ENCODE measurements at regions not wholly inside any gene's neighbourhood (a gene's known extent, or its start where the extent isn't known, plus 50 kb on each side); places are given as distances from the start of the nearest gene placed in this dataset.
"Not testable (repeated sequence)": the region's sequence is repeated elsewhere in the genome, so short reads cannot be mapped to it uniquely, and the experiment has no call there.

DNA sequence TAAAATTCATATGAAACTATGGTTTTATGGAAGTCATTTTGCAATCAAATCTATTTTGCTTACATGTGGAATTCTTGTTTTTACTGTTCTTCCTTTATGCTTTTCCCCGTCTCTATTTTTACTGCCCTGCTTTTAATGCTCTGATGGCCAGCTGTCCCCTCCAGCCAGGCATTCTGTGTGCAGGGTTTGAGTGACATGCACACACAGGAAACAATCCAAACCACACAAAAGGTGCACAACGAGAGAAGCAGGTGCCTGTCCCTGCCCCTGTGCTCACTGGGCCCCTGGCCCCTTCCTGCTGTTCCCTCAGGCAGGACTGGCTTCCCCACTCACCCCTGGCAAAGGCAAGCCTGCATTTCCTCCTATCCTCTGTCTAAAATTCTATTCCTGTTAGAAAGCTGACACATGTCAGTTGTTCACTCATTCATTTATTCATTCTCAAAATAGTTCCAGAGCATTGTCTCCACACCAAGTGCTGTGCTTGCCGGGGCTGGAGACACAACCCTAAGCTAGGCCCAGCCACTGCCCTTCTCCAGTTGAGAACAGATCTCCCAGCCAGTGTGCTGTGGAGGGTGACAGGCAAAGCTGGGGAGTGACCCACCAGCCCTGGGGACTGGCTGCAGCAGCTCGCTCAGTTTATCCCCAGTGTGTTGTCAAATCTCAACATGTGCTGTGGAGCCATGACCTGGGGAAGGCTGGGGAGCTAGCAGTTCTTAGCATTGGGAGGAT lies 346.3 kb downstream of the FBXW7 start:
- no peak for DNase-seq

DNA sequence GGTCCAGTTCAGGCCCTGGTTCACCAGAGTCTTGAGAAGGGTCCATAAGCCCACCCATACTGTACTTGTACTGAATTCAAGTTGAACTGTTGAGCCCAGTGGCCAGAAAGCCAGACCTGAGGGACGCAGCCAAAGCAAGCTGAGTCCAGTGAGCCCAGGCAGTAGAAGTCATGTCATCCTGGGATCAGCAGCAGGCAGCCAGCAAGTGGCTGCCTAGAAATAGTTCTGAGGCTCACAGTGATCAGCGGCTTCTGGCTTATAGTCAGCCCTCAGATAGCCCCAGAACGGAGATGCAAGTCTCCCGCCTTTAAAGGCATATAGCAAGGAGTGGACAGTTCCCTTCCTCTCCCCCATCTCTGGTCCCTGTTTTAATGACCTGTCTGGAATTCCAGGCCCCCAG lies 347.1 kb downstream of the FBXW7 start:
- no peak for DNase-seq

- DNase-seq = no peak
Measured at GRCh38 chr4:152187693-152188092, 348.2 kb downstream of the FBXW7 start.

DNA sequence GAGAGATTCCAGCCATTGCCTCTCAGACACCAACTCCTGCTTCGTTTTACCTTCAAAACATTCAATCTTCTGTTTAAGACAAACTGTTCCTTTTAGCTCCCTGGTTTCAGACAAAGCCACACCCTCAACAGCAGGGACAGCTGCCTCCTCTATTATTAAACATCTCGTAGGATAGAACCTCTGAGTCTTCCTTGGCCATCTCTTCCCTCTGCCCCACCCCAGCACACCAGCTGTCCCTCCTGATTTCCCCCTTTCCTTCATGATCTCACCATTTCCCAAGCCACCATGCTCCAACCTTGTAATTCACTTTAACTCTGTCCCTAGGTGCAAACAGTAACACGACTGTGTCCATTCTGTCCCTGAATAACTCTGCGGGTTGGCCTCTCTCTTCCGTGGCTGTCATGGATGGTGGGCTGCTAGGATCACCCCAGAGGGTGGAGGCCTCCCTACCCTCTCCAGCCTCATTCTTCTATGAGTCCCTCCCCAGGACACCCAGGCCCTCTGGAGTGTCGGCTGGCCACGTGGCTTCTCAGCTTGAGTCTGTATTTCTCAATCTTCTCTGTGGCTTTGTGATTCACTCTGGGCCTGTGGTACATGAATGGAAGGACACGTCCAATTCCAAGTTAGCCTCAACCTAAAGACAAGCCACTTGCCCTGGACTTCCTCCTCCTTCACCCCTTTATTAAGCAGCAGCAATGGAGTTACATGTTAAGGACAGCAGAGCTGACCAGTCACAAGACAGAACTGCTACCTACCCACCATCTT lies 349.9 kb downstream of the FBXW7 start:
- no peak for DNase-seq

DNA sequence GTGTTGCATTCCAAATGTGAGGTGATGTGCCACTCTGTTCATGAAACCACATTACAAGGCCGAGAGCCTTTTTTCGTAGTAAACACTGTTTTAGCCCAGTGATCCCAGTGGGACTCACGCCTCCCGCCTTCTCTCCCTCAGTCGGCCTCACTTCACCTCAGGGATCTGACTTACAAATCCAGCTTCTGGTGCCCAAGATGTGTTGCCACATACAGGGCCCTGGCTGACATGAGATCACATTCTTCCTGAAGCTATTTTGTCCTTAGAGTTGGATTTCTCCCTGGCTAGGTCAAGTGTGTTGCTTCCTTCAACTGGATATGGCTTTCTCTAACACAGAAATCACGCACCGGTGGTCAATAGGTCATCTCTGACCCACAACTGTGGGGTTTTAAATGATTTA lies 354.7 kb downstream of the FBXW7 start:
- DNase-seq = no peak

DNA sequence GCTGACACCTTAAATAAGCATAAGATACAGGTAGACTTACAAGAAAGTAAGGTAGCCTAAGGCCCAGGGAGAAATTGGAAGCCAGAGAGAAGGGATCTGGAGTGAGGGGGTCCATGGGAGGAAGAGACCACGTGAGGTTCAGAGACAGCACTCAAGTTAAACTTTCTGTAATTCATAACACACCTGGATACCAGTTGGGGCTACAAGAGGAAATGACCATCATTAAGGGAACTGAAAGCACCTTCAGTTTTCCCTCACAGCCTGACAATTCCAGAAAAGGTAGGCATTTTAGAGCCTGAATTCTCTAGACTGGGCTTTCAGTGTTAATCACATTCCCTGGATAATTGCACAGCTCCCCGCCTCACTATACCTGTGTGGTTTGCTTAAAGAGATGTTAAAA lies 355.5 kb downstream of the FBXW7 start:
- DNase-seq = no peak

DNA sequence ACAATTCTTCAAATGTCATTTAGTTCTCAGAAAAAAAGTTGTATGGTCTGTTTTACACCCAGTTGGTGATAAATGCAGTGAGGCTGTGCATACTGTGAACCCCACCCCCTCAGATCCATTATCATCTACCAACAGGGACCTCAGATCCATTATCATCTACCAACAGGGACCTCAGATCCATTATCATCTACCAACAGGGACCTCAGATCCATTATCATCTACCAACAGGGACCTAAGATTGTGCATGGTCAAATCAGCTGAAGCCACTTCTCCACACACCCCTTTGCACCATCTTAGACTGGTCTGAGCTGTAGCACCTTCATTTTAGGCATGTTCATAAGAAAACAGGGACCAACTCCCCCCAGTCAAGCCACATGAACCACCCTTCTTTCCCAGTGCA lies 358.4 kb downstream of the FBXW7 start:
- not testable (repeated sequence) for DNase-seq

GRCh38 chr4:152176627-152177214 lies 359.2 kb downstream of the FBXW7 start:
- no peak for DNase-seq

DNA sequence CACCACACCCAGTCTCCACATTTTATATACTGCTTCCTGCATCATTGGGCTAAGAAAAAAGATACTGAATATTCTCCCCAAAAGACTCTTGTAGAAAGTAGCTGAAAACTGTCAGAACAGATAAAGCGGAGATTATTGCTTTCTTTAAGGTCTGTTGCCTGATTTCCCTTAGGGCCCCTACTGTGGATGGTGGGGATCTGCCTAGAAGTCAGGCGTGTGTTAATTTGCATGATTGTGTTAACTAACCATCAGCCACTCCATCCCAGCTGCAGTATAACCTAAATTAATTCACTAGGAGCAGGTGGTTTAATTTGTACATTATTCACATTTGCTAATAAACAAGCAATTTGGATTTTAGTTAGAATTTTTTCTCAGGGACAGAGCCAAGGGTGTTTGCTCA lies 360.3 kb downstream of the FBXW7 start:
- DNase-seq = no peak

- DNase-seq = no peak
Measured at GRCh38 chr4:152172146-152172545, 363.7 kb downstream of the FBXW7 start.

GRCh38 chr4:152171556-152171955 lies 364.3 kb downstream of the FBXW7 start:
- DNase-seq = no peak

DNA sequence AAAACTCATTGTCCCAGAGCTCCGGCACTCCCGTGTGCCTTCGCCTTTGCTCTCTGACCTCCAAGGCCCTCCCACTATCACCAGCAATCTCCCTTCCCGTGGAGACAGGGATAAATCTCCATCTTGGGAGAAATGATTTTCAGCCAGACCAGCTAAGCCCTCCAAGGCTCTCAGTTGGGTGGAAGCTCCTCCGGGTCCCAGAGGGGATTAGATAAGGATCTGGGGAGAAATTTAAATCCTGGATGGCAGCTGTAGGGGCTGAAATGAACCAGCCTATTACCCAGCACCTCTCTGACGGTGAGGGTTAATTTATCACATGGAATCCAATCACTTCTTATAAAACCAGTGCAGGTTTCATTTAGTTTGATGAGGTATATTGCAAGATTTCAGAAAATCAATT lies 366.2 kb downstream of the FBXW7 start:
- no peak for DNase-seq

- no peak for DNase-seq
Measured at GRCh38 chr4:152168987-152169616, 366.8 kb downstream of the FBXW7 start.

- DNase-seq = no peak
Measured at GRCh38 chr4:152166567-152166966, 369.3 kb downstream of the FBXW7 start.

DNA sequence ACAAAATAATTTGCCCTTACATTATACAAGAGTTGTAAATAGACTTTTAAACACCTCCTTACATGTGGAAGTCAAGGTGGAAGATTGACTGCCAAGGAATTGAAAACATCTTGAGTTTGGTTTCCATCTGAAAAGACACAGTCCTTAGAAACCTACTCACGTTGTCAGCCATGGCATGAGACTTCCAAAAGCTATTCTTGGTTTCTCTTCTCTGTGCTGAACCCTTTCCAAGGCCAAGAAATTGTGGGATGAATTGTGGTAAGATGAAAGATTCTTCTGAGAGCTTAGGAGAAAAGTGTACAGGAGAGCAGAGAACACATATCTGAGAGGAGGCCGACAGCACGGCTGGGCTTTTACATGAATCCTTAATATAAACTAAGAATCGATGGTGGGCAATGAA lies 370.0 kb downstream of the FBXW7 start:
- DNase-seq = no peak

GRCh38 chr4:152165146-152165545 lies 370.7 kb downstream of the FBXW7 start:
- no peak for DNase-seq

DNA sequence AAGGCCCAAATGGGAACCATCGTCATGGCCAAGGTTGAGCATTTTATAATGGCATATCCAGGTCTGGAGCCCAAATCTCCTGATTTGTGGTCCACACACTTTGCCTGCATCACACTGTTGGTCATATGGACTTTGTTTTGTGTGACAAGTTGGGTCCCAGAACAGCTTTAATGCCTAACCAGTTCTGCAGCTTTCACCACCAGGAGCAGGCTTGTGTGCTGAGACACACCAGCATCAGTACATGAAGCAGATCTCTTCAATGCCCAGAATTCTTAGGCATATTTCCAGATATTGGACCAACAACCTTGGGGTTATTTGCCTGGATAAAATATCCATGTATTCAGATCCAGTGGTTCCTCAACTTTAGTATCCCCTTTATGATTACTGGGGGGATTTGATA lies 371.3 kb downstream of the FBXW7 start:
- DNase-seq = no peak

DNA sequence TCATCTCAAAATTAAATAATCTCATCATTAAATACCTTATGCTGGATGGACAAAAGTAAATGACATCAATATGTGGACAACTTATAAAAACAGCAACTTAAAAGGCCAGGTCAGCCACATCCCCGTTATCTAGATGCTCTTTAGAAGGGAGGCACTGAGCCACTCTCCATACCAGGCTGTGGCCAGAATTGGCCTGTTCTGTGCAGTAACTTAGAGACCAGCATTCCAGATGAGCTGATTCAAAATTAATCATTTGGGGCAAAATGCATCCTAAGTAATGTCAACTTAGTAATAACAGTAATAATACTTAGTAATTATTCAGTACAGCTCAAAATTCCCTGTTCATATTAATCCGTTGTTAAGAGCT lies 373.6 kb downstream of the FBXW7 start:
- DNase-seq = no peak

DNA sequence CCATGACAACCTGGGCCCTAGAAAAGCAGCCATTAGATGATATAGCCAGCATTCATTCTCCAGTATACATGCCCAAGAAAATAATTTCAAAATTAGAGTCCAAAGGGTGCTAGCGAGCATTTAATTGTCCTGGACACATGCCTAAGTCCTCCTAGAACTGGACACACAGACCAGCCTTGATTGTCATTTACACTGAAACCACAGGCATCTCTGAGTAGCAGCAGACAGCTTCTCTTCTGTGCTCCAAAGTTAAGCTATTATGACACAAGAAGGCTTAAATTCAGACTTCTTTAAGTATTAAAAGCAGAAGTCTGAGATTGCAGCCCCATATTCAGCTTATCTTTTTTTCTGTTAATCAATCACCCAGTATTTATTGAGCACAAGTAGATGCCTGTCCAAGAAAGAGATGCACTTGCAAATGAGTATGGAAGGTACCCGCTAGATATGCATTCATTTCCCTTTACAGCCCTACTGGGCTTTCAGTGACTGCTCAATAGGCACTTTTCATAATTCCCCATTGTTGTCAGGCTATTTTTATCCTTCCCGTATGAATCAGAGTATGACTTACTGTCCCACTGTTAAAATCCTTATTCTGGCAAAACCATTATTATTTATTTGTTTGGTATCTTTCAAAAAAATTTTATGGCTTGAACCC lies 374.1 kb downstream of the FBXW7 start:
- no peak for DNase-seq

DNA sequence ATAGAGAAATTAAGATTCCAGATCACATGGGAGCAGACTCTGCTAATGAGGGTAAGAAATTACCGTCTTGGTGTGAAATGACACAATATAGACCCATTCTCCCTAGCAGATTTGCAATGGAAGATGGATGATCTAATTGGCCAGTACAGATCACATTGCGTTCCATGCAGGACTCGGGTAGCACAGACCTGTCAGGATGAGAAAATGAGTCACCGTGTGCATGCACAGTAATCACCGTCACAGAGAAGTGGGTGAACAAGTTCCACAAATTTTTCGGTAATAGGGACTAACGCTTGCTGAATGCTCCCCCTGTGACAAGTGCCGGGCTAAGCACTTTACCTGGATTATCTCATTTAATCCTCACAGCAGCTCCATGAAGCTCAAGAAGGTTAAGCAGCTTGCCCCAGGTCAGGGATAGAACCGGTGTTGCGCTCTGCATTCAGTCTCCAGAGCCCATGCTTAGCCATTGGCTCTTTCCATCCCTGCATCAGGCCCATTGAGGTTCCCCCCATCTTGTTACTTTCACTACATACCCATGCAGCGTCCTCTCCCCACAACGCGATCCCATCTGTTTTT lies 375.6 kb downstream of the FBXW7 start:
- no peak for DNase-seq

DNA sequence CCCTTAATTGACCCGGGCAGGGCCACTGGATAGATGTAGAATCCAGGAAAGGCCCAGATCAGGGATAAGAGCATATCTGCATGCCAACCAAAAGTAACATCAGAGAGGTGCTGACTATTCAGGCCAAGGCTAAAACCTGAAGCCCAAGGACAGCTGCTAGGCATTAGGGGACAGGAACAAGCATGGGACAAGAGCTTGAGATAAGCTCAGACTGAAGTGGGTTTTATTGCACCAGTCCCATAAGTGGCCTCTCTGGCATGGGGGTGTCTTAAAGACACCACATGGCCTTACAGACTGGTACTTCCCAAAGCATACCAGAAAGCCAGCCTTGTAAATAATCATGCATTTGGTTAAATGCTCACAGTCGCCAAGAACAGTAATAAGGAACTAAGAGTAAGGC lies 376.1 kb downstream of the FBXW7 start:
- no peak for DNase-seq

DNA sequence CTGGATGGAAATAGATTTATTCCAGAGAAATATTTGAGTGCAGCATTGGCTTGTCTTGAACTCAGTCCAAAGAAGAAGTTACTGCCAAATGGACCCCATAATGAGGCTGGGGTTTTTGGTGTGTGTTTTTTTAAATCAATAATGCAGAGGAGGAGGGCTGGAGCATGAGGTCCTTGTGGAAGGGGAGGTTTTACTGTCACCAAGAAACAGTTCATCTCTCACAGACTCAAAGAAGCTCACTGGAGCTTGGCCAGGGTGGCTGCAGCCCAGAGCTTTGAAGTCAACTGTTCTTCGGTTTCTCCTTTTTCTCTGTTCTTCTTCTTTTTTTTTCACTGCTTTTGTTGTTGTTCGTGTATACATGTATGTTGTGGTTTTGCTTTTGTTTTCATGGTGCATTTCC lies 377.7 kb downstream of the FBXW7 start:
- no peak for DNase-seq

- no peak for DNase-seq
Measured at GRCh38 chr4:152157629-152158028, 378.3 kb downstream of the FBXW7 start.
